CD4-positive, alpha-beta T cell (primary cell): ENCODE measurements at regions not wholly inside any gene's neighbourhood (a gene's known extent, or its start where the extent isn't known, plus 50 kb on each side); places are given as distances from the start of the nearest gene placed in this dataset.

Experiments used
- ATAC-seq: fragments of 200-7000 bp; cut with Tn5 transposase; one replicate; pipeline ENCODE4 v1.10.0; 2022; ENCODE audit warnings: mild to moderate bottlenecking; ENCODE audit not compliant: poor library complexity
- CTCF ChIA-PET: fragments of 350-600 bp; sonication (Branson Sonifier 250); formaldehyde crosslinking; loops from one replicate; lab custom pipeline; 2021; ENCODE audit warnings: antibody characterized with exemption, inconsistent platforms; lab: Charles Lee
- POLR2A ChIA-PET: fragments of 350-600 bp; sonication (Branson Sonifier 250); formaldehyde crosslinking; loops from one replicate; lab custom pipeline; 2021; ENCODE audit warnings: antibody characterized with exemption, inconsistent platforms; lab: Charles Lee
- DNase-seq, 14 experiments: peaks; one replicate each; pipeline ENCODE4 v3.0.0-alpha.2; 2013 to 2020; ENCODE audit warnings: mixed read lengths in 2 of 14
- H3K27ac ChIP-seq, 2 donors: one replicate each; pipeline versions ENCODE4 v1.5.1 to v1.7.0; 2013; ENCODE audit warnings: low read length in 2 of 2, low read depth in 1 of 2, mild to moderate bottlenecking in 1 of 2
- H3K27me3 ChIP-seq, 2 experiments: 1 replicate in 1 of 2; 2 replicates in 1 of 2; pipeline versions ENCODE4 v1.6.1 to v1.7.0; 2013; ENCODE audit warnings: low read length in 2 of 2, control low read depth in 1 of 2, mild to moderate bottlenecking in 1 of 2, moderate library complexity in 1 of 2; ENCODE audit not compliant: insufficient read depth in 2 of 2, control insufficient read depth in 1 of 2
- H3K36me3 ChIP-seq: one replicate; pipeline ENCODE4 v1.6.1; 2013; ENCODE audit warnings: low read length, control low read depth; ENCODE audit not compliant: insufficient read depth
- H3K4me1 ChIP-seq: one replicate; pipeline ENCODE4 v1.6.1; 2013; ENCODE audit warnings: low read length, control low read depth; ENCODE audit not compliant: insufficient read depth
- H3K4me3 ChIP-seq: one replicate; pipeline ENCODE4 v1.5.1; 2013; ENCODE audit warnings: mild to moderate bottlenecking, low read length, moderate library complexity
- H3K9me3 ChIP-seq, 2 experiments: 1 replicate in 1 of 2; 2 replicates in 1 of 2; pipeline versions ENCODE4 v1.6.1 to v1.7.0; 2013; ENCODE audit warnings: low read length in 2 of 2, mild to moderate bottlenecking in 2 of 2, control low read depth in 1 of 2, moderate library complexity in 1 of 2; ENCODE audit not compliant: control insufficient read depth in 1 of 2, insufficient read depth in 1 of 2
- H3K27ac Mint-ChIP-seq: one replicate; pipeline ENCODE4 v1.8.0; 2020; ENCODE audit warnings: mixed read lengths
- H3K27me3 Mint-ChIP-seq: one replicate; pipeline ENCODE4 v1.8.0; 2021; ENCODE audit warnings: mixed read lengths
- H3K36me3 Mint-ChIP-seq: one replicate; pipeline ENCODE4 v1.8.0; 2021; ENCODE audit warnings: low read depth, mixed read lengths
- H3K4me1 Mint-ChIP-seq: one replicate; pipeline ENCODE4 v1.8.0; 2021; ENCODE audit warnings: low read depth, mixed read lengths
- H3K4me3 Mint-ChIP-seq: one replicate; pipeline ENCODE4 v1.8.0; 2020; ENCODE audit warnings: mild to moderate bottlenecking, mixed read lengths
- H3K9me3 Mint-ChIP-seq: one replicate; pipeline ENCODE4 v1.8.0; 2020; ENCODE audit warnings: mixed read lengths
- intact Hi-C, 2 experiments: fragments of 100-400 bp; cut with DNase I in 1 of 2; cut with micrococcal nuclease in 1 of 2; formaldehyde crosslinking; loops; one replicate each; pipeline versions ENCODE4 v1.15.1 to v1.9.0; 2023 to 2025; cut with DNase I, micrococcal nuclease
- TF ChIP-seq, protein P1 (sequence below): fragments of 200-600 bp; IDR thresholded peaks from one replicate; pipeline ENCODE4 v1.8.0; 2022; ENCODE audit warnings: antibody characterized with exemption, mild to moderate bottlenecking

GRCh38 chr3:64431526-64432091, 206.3 kb upstream of the PRICKLE2 start:
- Histone ChIP-seq H3K27me3 (no peaks in the 10 kb centered on the region), H3K9me3 (peaks cover 0 to 14% of the 10 kb centered on the region in 2 experiments), H3K4me3 (no peak overlapping the region), H3K4me1 (no peaks in the 10 kb centered on the region), H3K36me3 (no peaks in the 10 kb centered on the region), H3K27ac (no peak overlapping the region)
- Mint-ChIP-seq H3K27me3 (peaks cover 26% of the 10 kb centered on the region), H3K27ac (no peak overlapping the region), H3K4me3 (no peak overlapping the region), H3K9me3 (peaks cover 14% of the 10 kb centered on the region), H3K36me3 (no peaks in the 10 kb centered on the region), H3K4me1 (no peaks in the 10 kb centered on the region)
- TF ChIP-seq, protein P1, sequence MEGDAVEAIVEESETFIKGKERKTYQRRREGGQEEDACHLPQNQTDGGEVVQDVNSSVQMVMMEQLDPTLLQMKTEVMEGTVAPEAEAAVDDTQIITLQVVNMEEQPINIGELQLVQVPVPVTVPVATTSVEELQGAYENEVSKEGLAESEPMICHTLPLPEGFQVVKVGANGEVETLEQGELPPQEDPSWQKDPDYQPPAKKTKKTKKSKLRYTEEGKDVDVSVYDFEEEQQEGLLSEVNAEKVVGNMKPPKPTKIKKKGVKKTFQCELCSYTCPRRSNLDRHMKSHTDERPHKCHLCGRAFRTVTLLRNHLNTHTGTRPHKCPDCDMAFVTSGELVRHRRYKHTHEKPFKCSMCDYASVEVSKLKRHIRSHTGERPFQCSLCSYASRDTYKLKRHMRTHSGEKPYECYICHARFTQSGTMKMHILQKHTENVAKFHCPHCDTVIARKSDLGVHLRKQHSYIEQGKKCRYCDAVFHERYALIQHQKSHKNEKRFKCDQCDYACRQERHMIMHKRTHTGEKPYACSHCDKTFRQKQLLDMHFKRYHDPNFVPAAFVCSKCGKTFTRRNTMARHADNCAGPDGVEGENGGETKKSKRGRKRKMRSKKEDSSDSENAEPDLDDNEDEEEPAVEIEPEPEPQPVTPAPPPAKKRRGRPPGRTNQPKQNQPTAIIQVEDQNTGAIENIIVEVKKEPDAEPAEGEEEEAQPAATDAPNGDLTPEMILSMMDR: no peak
- ChIA-PET POLR2A (no interaction called here), CTCF (no interaction called here)
- intact Hi-C loops: no loop called here
- DNase-seq: no peak
- no peak for ATAC-seq

DNA sequence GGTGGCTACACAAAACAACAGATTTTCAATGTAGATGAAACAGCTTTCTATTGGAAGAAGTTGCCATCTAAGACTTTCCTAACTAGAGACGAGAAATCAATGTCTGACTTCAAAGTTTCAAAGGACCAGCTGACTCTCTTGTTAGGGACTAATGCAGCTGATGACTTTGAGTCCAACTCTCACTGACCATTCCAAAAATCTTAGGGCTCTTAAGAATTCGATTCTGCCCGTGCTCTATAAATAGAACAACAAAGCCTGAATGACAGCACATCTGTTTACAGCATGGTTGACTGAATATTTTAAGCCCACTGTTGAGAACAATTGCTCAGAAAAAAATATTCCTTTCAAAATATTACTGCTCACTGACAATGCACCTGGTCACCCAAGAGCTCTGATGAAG, 202.4 kb upstream of the PRICKLE2 start:
- Histone ChIP-seq H3K4me1 (no peaks in the 10 kb centered on the region), H3K9me3 (peaks cover 0 to 7% of the 10 kb centered on the region in 2 experiments), H3K27ac (no peak overlapping the region), H3K27me3 (no peaks in the 10 kb centered on the region), H3K4me3 (no peak overlapping the region), H3K36me3 (no peaks in the 10 kb centered on the region)
- Mint-ChIP-seq H3K9me3 (peaks cover 2% of the 10 kb centered on the region), H3K27me3 (peaks cover 33% of the 10 kb centered on the region), H3K4me3 (no peak overlapping the region), H3K4me1 (no peaks in the 10 kb centered on the region), H3K27ac (no peak overlapping the region), H3K36me3 (no peaks in the 10 kb centered on the region)
- CTCF ChIA-PET: no interaction called here
- TF ChIP-seq, protein P1: no peak
- no peak for DNase-seq
- POLR2A ChIA-PET: no interaction called here
- intact Hi-C loops: no loop called here
- no peak for ATAC-seq

DNA sequence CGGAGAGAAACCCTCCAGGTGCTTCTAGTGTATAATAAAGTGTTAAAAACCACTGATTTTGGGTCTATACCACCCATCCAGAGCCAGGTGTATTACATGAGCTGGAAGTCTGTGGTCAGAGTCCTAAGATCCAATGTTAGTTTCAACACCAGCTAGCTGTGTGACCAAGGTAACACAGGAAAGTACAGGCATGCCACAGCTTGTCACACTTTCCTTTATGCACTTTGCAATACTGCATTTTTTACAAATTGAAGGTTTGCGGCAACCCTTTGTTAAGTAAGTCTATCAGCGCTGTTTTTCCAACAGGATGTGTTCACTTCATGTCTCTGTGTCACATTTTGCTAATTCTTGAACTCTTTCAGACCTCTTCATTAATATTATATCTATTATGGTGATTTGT, 201.3 kb upstream of the PRICKLE2 start:
- Histone ChIP-seq H3K36me3 (no peaks in the 10 kb centered on the region), H3K27ac (no peak overlapping the region), H3K4me3 (no peak overlapping the region), H3K4me1 (no peaks in the 10 kb centered on the region), H3K9me3 (peaks cover 0 to 7% of the 10 kb centered on the region in 2 experiments), H3K27me3 (no peaks in the 10 kb centered on the region)
- DNase-seq (no peak), ATAC-seq (no peak)
- H3K27me3 Mint-ChIP-seq: peaks cover 27% of the 10 kb centered on the region
- POLR2A ChIA-PET: no interaction called here
- no peak overlapping the region for H3K4me3 Mint-ChIP-seq
- no peaks in the 10 kb centered on the region for H3K36me3 Mint-ChIP-seq
- no peak overlapping the region for H3K27ac Mint-ChIP-seq
- intact Hi-C loops: no loop called here
- peaks cover 2% of the 10 kb centered on the region for H3K9me3 Mint-ChIP-seq
- CTCF ChIA-PET: no interaction called here
- TF ChIP-seq, protein P1: no peak
- no peaks in the 10 kb centered on the region for H3K4me1 Mint-ChIP-seq
